SJSA1 (cell line): ENCODE measurements at regions not wholly inside any gene's neighbourhood (a gene's known extent, or its start where the extent isn't known, plus 50 kb on each side); places are given as distances from the start of the nearest gene placed in this dataset.

Experiments
- DNase-seq, 2 experiments: peaks; one replicate each; pipeline ENCODE4 v3.0.0-alpha.2; 2015 to 2020; ENCODE audit warnings: low spot score in 2 of 2, low read depth in 1 of 2
- H3K27ac ChIP-seq: fragments of 250-450 bp; sonication (Bioruptor Pico); 2 replicates; pipeline ENCODE4 v1.5.1; 2020; ENCODE audit warnings: mild to moderate bottlenecking, moderate library complexity
- H3K27me3 ChIP-seq: fragments of 250-450 bp; sonication (Bioruptor Pico); replicated peaks from 2 replicates; pipeline ENCODE4 v1.5.1; 2020; ENCODE audit warnings: mild to moderate bottlenecking, moderate library complexity
- H3K36me3 ChIP-seq: fragments of 250-450 bp; sonication (Bioruptor Pico); 2 replicates; pipeline ENCODE4 v1.5.1; 2020; ENCODE audit warnings: mild to moderate bottlenecking
- H3K4me1 ChIP-seq: fragments of 250-450 bp; sonication (Bioruptor Pico); replicated peaks from 2 replicates; pipeline ENCODE4 v1.6.1; 2021; ENCODE audit warnings: mild to moderate bottlenecking
- H3K4me3 ChIP-seq: fragments of 250-450 bp; sonication (Bioruptor Pico); 2 replicates; pipeline ENCODE4 v1.5.1; 2020; ENCODE audit warnings: mild to moderate bottlenecking
- H3K9me3 ChIP-seq: fragments of 250-450 bp; sonication (Bioruptor Pico); replicated peaks from 2 replicates; pipeline ENCODE4 v1.5.1; 2020; ENCODE audit warnings: mild to moderate bottlenecking

- no peak overlapping the region for H3K27ac ChIP-seq
- H3K4me1 ChIP-seq: no peaks in the 10 kb centered on the region
- no peak overlapping the region for H3K4me3 ChIP-seq
- no peak for DNase-seq
- peaks cover 7% of the 10 kb centered on the region for H3K9me3 ChIP-seq
- H3K36me3 ChIP-seq: no peaks in the 10 kb centered on the region
- H3K27me3 ChIP-seq: no peaks in the 10 kb centered on the region
Observed at GRCh38 chr4:18937080-18937479, 915.5 kb upstream of the LCORL start.

GRCh38 chr4:18935659-18936345 lies 914.2 kb upstream of the LCORL start:
- no peak overlapping the region for H3K27ac ChIP-seq
- H3K4me1 ChIP-seq: no peaks in the 10 kb centered on the region
- no peaks in the 10 kb centered on the region for H3K27me3 ChIP-seq
- H3K9me3 ChIP-seq: peaks cover 7% of the 10 kb centered on the region
- H3K36me3 ChIP-seq: no peaks in the 10 kb centered on the region
- no peak for DNase-seq
- H3K4me3 ChIP-seq: no peak overlapping the region

- Histone ChIP-seq H3K36me3 (no peaks in the 10 kb centered on the region), H3K9me3 (peaks cover 3% of the 10 kb centered on the region), H3K27me3 (no peaks in the 10 kb centered on the region), H3K27ac (no peak overlapping the region), H3K4me1 (no peaks in the 10 kb centered on the region), H3K4me3 (no peak overlapping the region)
- peak in 1 of 2 experiments; percentile 14 for DNase-seq
Observed at GRCh38 chr4:18934197-18934596, 912.6 kb upstream of the LCORL start.

- H3K36me3 ChIP-seq: no peaks in the 10 kb centered on the region
- H3K27ac ChIP-seq: no peak overlapping the region
- H3K27me3 ChIP-seq: no peaks in the 10 kb centered on the region
- no peak for DNase-seq
- H3K4me3 ChIP-seq: no peak overlapping the region
- no peaks in the 10 kb centered on the region for H3K4me1 ChIP-seq
- peaks cover 3% of the 10 kb centered on the region for H3K9me3 ChIP-seq
Observed at GRCh38 chr4:18932730-18933339, 911.3 kb upstream of the LCORL start.

- no peaks in the 10 kb centered on the region for H3K4me1 ChIP-seq
- no peaks in the 10 kb centered on the region for H3K36me3 ChIP-seq
- no peak overlapping the region for H3K4me3 ChIP-seq
- peaks cover 3% of the 10 kb centered on the region for H3K9me3 ChIP-seq
- no peak for DNase-seq
- no peak overlapping the region for H3K27ac ChIP-seq
- H3K27me3 ChIP-seq: no peaks in the 10 kb centered on the region
Observed at GRCh38 chr4:18931643-18932377, 910.3 kb upstream of the LCORL start.

GRCh38 chr4:18930487-18930886 lies 908.9 kb upstream of the LCORL start:
- H3K36me3 ChIP-seq: no peaks in the 10 kb centered on the region
- DNase-seq: no peak
- H3K27me3 ChIP-seq: no peaks in the 10 kb centered on the region
- no peak overlapping the region for H3K4me3 ChIP-seq
- H3K27ac ChIP-seq: no peak overlapping the region
- no peaks in the 10 kb centered on the region; the same call in 1 of the 2 replicates for H3K9me3 ChIP-seq
- no peaks in the 10 kb centered on the region for H3K4me1 ChIP-seq

- Histone ChIP-seq H3K4me1 (no peaks in the 10 kb centered on the region), H3K4me3 (no peak overlapping the region), H3K27ac (no peak overlapping the region), H3K36me3 (no peaks in the 10 kb centered on the region), H3K9me3 (no peaks in the 10 kb centered on the region; the same call in 1 of the 2 replicates), H3K27me3 (no peaks in the 10 kb centered on the region)
- no peak for DNase-seq
Observed at GRCh38 chr4:18923496-18924161, 902.1 kb upstream of the LCORL start.

- Histone ChIP-seq H3K27ac (no peak overlapping the region), H3K4me1 (no peaks in the 10 kb centered on the region), H3K9me3 (peaks cover 5% of the 10 kb centered on the region; the same call in 1 of the 2 replicates), H3K36me3 (no peaks in the 10 kb centered on the region), H3K4me3 (no peak overlapping the region), H3K27me3 (no peaks in the 10 kb centered on the region)
- DNase-seq: no peak
Observed at GRCh38 chr4:18917689-18918088, 896.1 kb upstream of the LCORL start.

- Histone ChIP-seq H3K27me3 (no peaks in the 10 kb centered on the region), H3K4me3 (no peak overlapping the region), H3K9me3 (peaks cover 5% of the 10 kb centered on the region; the same call in 1 of the 2 replicates), H3K36me3 (no peaks in the 10 kb centered on the region), H3K4me1 (no peaks in the 10 kb centered on the region), H3K27ac (no peak overlapping the region)
- no peak for DNase-seq
Observed at GRCh38 chr4:18914182-18914581, 892.6 kb upstream of the LCORL start.

- no peak overlapping the region for H3K4me3 ChIP-seq
- H3K36me3 ChIP-seq: no peaks in the 10 kb centered on the region
- 0 out of 2 replicates have a peak, but pooled peaks cover 7% of the 10 kb centered on the region for H3K9me3 ChIP-seq
- DNase-seq: no peak
- no peaks in the 10 kb centered on the region for H3K27me3 ChIP-seq
- H3K27ac ChIP-seq: no peak overlapping the region
- H3K4me1 ChIP-seq: no peaks in the 10 kb centered on the region
Observed at GRCh38 chr4:18894928-18895327, 873.4 kb upstream of the LCORL start.

GRCh38 chr4:18882468-18882867 lies 860.9 kb upstream of the LCORL start:
- DNase-seq: peak in 1 of 2 experiments; percentile 86
- peaks cover 12% of the 10 kb centered on the region for H3K4me1 ChIP-seq
- H3K27me3 ChIP-seq: no peaks in the 10 kb centered on the region
- H3K27ac ChIP-seq: peak overlapping the region; percentile 87
- H3K9me3 ChIP-seq: peaks cover 8% of the 10 kb centered on the region
- H3K36me3 ChIP-seq: no peaks in the 10 kb centered on the region
- no peak overlapping the region for H3K4me3 ChIP-seq

- no peak for DNase-seq
- Histone ChIP-seq H3K9me3 (peaks cover 13% of the 10 kb centered on the region), H3K4me3 (no peak overlapping the region), H3K27ac (no peak overlapping the region), H3K4me1 (peaks cover 12% of the 10 kb centered on the region), H3K36me3 (no peaks in the 10 kb centered on the region), H3K27me3 (no peaks in the 10 kb centered on the region)
Observed at GRCh38 chr4:18881556-18881955, 860.0 kb upstream of the LCORL start.

- H3K4me1 ChIP-seq: peaks cover 12% of the 10 kb centered on the region
- no peak overlapping the region for H3K27ac ChIP-seq
- peaks cover 13% of the 10 kb centered on the region for H3K9me3 ChIP-seq
- H3K36me3 ChIP-seq: no peaks in the 10 kb centered on the region
- no peaks in the 10 kb centered on the region for H3K27me3 ChIP-seq
- no peak overlapping the region for H3K4me3 ChIP-seq
- DNase-seq: no peak
Observed at GRCh38 chr4:18880871-18881270, 859.3 kb upstream of the LCORL start.

GRCh38 chr4:18878561-18878960 lies 857.0 kb upstream of the LCORL start:
- H3K9me3 ChIP-seq: peaks cover 19% of the 10 kb centered on the region
- no peaks in the 10 kb centered on the region for H3K36me3 ChIP-seq
- no peak overlapping the region for H3K27ac ChIP-seq
- H3K4me3 ChIP-seq: no peak overlapping the region
- H3K4me1 ChIP-seq: peaks cover 12% of the 10 kb centered on the region
- H3K27me3 ChIP-seq: no peaks in the 10 kb centered on the region
- DNase-seq: no peak
